ENCODE measurements at regions not wholly inside any gene's neighbourhood (a gene's known extent, or its start where the extent isn't known, plus 50 kb on each side); places are given as distances from the start of the nearest gene placed in this dataset.

DNA sequence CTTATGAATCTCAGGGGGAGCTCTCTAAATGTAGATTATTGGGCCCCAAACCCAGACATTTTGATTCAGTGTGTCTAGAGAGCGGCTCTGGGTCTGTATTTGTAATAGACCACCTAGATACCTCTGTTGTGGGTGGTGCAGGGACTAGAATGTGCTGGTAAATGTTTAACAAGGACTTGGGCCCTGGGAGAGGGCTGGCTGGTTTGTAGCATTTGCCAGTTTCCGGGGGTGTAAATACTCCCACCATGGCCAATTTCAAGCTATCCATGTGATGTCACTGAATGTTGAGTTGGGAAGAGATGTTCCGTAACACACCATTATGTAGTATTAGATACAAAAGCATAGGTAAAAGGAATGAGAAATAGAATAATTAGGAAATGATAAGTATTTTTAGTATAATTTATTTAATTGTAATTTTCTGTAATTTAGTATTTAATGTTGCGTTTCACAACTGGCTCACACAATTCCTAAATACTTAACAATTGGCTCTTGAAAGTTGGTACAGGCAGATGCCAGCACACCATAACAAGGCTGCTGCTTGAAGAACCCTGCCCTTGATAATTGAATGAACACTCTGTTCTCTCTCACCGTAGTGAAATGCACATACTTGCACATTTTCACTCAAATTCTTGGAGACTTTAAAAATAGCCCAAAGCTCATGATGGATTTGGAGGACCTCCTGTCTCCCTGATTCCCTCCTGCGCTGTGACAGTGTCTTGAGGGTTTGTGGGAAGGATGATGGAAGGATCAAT lies 359.2 kb upstream of the PROK2 start:
- no peak for DNase-seq

DNA sequence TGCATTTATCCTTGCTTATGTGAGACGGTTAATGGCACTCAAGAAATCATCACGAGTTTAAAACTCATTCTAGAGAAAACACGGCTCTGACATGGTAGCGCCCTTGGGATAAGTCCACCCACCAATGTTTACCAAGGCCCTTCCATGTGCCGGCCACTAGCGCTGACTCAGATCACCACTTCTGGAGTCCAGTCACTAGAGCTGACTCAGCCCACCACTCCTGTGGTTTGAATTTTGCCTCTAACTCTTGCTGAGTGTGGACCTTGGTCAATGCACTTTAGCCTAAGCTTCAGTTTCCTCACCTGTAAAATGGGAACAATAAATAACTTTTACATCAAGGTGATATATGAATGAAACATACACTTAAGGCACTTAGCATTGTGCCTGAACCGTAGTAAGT lies 358.4 kb upstream of the PROK2 start:
- DNase-seq: no peak

DNA sequence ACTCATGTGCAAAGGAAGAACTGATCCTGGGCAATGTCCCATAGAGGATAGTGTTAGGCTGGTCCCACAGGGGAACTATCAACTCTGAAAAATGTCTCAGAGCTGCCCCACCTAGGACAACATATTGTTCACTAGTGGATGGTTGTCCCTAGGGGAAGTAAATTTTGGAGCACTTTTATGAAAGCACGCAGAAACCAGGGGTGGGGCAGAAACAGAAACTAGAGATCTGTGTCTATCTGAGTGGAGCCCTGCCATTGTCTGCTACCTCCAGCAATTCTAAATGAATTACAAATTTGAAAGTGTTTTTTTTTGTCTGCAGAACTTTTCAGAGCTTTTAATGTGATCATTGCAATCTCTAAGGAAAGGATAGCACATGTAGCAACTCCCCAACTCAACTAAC lies 357.1 kb upstream of the PROK2 start:
- no peak for DNase-seq

- no peak for DNase-seq
These were observed 356.3 kb upstream of the PROK2 start for GRCh38 chr3:72141264-72141663.

- no peak for DNase-seq
These were observed 354.4 kb upstream of the PROK2 start for GRCh38 chr3:72139316-72139715.

DNA sequence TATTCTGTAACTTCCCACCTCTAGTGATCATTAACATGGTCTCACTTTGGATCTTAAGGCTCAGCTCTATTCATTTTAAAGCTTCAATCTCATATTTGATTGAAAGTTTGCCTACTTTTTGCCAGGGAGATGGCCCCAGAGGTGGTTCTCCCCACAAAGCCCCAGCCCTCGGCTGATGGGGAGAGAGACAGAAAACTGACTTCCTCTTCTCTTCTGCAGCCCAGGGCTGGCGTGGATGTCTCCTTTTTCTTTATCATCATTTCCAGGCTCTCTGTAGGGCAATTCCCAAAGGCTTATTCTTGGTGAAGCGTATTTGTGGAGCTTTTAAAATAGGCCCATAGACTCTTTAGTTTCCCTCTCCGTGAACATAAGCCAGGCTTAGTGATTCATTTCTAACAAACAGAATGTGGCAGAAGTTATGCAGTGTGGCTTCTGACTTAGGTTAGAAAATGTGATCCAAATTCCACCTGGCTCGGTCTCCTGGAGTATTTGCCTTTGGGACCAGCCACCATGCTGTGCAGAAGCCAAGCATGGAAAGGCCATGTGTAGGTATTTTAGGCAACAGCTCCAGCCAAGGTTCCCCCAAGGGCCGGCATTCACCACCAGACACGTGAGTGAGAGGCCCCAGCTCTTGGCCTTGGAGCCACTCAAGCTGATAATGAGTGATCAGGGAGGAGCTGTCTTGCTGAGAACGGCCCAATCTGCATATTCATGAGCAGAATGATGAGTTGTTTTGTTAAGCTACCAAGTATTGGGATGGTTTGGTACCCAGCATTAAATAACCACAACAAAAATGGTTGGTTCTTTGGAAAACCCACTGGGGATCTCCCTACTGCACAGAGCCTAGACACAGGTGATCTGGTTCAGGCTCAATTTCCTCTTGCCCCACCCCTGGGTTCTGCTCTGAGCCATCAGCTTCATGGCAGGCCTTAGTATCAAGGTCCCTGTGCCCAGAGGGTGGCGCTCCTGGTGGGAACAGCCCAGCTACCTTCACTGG lies 353.2 kb upstream of the PROK2 start:
- no peak for DNase-seq

GRCh38 chr3:72135636-72136035 lies 350.7 kb upstream of the PROK2 start:
- DNase-seq: no peak

DNA sequence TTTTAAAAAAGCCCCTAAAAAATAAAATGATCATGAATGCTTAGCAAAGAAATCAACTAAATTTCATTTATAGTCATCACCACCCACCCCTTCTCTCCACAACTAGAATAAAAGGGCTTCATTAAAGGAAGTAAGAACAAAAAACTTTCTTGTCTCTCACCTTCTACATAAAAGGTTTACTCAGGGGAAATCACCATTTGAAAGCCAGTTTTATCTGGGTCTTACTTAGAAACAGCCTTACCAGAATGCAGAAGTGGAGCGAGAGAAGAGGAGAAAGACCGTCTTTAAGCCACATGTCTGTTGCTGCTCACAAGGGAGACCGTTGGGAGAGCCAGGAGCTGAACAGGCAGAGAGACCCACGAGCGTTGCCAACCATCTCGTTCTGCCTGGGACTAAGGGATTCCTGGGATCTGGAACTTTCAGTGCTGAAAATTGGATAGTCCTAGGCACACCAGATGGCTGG lies 350.1 kb upstream of the PROK2 start:
- no peak for DNase-seq

DNA sequence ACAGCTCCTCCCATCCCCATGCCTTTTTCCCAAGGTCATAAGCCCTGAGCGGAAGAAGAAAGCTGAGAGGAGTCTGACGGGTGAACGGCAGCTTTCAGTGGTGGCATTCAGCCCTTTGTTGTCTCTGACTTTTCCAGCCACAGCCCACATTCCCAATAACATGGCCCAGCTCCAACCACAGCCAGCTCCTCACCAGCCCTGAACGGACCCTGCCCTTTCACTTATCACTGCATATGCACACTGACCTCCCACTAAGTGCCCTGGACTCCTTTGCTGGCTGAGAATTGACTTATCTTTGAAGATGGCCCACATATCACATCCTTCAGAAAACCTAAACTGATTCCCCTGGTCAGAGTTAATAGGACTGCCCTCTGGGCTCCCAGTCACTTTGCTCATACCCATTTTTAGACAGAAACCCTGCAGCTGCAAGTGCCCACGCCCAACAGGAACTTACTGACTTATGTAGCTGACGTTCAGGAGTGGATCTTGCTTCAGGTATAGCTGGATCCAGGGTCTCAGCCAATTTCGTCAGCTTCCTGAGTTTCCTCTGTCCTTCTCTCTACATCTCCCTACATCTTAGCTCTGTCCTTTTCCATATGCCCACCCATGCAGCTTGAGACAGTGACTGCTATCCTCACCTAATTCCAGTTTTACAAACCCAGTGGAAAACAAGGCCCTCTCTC lies 348.5 kb upstream of the PROK2 start:
- no peak for DNase-seq

DNA sequence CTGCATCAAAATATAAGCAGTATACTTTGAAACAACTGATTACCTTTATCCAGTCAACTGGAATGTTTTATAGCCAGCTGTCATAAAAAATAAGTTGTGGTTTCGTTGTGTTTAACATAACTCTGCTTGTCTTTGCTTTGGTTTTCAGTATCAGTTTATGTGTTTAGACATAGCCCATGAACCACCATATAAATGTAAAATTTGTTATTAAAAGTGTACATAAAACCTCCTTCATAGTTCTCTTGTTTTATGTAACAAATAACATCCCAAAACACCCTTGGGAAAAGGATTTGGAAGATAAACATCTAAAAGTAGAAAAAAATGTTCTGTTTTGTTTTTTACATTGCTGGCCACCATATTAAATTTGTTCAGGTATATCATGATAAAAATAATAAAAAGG lies 347.0 kb upstream of the PROK2 start:
- DNase-seq: no peak

DNA sequence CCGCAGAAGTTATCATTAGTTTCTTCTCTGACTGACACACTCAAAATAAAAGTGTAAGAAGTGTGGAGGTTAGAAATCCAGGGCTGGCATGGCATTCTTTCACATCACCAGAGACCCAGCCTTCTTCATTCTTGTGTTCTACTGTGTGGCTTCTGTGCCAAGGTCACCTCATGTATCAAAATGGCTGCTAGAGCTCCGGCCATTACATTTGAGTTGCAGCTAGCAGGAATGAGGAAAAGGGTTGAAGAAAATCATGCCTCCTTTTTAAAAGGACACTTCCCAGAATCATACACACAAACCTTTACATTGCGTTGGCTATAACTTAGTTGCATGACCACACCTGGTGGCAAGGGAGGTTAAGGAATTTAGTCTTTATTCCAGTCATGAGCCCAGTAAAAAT lies 345.6 kb upstream of the PROK2 start:
- no peak for DNase-seq

DNA sequence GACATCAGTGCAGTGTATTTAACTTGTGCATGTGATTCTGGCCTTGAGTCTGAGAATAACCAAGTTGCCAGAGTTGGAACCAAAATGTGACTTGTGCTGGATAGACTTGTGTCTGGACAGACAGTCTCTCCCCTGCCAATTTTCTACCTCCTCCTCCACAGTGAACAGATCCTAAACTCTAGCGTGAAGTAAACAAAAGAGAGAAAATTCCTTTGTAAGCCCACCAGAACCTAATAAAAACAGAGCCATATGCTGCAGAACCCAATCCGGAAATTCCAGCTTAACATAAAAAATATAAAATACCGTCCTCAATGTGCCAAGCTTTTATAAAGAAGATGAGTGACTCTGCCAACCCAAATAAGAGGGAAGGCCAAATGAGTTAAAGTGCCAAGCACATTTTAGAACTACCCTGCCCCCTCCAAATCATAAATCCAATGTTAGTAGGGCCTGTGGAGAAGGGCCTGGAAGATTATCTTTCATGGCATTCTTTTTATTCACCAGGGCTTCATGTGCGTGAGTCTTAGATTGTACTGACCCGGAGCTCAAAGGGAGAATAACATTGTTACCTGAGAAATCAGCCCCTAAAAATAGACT lies 344.6 kb upstream of the PROK2 start:
- DNase-seq: no peak

DNA sequence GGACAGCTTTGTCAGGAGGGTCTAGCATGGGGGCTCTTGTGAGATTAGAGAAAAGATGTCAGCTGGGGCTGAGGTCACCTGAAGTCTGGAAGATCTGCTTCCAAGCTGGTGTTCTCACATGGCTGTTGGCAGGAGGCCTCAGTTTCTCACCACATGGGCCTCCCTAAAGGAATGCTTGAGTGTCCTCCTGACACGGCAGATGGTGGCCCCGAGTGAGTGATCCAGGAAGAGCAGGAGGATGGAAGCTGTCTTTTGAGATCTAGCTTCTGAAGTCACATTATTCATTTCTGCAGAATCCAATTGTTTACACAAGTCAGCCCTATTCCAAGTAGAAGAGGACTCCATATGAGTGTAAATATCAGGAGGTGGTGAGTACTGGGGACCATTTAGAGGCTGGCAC lies 344.0 kb upstream of the PROK2 start:
- no peak for DNase-seq

GRCh38 chr3:72127844-72128243 lies 342.9 kb upstream of the PROK2 start:
- DNase-seq: no peak

DNA sequence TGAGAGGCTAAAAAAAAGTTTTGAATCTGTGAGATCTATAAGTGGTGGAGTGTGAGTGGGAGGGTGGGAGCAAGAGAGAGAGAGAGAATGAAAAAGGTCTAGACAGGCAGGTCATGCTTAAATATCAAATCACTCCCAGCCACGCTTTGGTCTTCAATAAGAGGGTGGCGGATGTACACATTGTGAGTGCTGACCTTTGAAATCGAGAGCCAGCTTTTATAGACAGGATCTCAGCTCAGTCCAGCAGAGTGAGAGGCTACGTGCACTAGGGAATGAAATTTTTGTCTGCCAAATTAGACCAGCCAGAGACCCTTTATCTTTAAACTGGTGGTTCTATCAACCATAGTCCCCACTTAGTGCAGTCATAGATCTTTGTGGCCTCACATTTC lies 342.3 kb upstream of the PROK2 start:
- no peak for DNase-seq

DNA sequence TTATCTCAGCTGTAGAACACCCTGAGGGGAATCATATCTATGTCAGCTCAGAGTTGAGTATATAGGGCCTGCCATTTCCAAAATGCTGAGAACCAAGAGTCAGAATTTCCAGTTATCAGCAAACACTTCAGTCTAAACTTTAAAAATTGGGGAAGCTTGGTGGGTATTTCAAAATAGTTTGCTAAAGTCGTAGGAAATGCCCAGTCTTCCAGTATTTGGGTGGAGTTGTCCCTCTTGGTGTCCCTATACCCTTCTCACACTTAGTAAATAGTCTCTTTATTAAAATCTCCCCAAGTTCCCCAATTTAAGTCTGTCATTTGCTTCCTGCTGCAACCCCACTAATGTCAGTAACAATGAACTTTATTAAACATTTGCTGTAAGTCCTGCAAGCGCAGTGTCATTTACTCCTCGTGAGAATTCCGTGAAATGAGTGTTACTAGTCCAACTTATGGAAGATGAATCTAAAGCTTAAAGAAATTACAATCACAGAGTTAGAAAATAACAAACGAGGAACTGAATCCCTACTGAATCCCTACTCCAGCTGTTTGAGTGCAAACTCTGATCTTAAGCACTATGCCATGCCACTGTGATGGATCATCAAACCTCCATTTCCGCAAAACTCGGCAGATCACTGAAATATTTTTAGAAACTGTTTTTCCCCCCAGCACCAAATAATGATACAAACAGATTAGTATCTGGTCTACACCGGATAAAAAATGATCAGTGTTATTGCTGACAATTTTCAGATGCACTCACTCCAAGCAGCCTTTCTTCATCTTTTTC lies 341.7 kb upstream of the PROK2 start:
- DNase-seq: no peak

DNA sequence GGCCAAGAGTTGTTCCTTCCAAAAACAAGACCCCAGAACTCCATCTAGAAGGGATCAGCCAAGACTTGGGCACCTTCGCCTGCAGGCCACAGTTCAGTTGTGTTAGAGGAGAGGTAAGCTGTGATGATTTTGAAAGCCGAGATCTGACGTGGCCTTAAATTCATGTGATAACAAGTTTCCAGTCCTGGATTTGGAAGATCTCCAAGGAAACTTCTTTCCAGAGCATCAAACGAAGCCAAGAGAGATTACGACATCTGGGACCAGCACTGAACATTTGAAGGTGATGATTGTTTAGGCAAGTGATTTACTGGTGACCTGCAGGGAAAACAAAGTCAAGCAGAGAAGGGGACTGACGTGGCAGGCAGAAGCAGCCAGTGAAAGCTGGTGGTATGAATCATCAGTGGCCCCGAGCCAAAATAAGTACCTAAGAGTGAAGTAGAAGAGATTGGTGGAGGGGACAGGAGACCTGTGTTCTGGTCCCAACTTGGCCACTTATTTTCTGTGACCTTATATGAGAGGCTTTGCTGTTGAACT lies 339.0 kb upstream of the PROK2 start:
- no peak for DNase-seq

DNA sequence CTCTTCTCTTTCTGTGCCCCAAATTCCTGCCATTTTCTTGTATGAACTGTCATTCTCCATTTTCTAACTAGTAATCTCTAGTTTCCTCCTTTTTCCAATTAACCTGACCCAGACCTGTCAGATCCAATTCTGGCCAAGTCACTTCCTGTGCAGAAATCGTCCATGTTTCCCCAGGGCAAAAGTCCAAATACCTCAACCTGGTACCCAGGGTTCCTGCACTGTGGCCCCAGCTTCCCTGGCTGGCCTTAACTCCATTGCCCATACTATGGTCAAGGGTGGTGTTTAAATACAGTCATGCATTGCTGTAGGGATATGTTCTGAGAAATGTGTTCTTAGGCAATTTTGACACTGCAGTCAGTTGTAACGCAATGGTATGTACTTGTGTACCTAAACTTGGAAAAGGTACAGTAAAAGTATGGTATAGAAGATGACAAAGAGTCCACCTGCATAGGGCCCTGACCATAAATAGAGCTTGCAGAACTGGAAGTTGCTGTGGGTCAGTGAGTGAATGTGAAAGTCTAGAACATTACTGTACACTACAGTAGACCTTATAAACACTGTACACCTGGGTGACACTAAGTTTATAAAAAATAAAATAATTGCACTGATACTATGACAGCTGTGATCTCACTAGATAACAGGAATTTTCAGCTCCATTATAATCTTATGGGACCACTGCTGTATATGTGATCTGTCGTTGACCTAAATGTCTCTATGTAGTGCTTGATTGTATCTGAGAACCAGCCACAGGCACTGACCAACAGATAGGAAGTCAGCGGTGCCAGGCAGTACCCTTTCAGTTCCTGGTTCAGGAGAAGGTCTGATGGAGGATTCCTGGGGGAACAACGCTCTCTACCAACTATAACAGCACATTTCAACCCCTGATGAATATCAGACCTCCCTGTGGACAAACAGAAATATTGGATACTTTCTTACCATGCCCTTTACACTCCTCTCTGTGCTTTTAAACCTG lies 336.1 kb upstream of the PROK2 start:
- no peak for DNase-seq

- DNase-seq: no peak
These were observed 335.1 kb upstream of the PROK2 start for GRCh38 chr3:72120039-72120438.

DNA sequence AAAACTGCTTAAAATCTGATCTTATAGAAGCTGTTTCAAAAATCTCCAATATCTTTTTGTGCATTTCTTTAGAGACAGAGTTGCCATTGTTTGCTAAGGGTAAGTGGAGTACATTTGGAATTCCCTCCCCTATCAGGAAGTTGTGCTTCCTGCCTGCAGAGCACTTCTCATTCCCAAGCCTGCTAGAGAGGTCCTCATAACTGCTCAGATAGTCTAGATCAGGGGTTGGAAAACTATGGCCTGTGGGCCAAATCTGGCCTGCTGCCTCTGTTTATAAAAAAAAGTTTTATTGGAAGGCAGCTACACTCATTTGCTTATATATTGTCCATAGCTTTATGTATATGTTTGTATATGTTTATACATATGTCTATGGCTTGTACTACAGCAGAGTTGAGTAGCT lies 333.7 kb upstream of the PROK2 start:
- DNase-seq: no peak

GRCh38 chr3:72116226-72116625 lies 331.3 kb upstream of the PROK2 start:
- no peak for DNase-seq

All from left hindlimb (tissue), 1 donor.